Transverse colon (tissue), 4 donors: ENCODE measurements at regions not wholly inside any gene's neighbourhood (a gene's known extent, or its start where the extent isn't known, plus 50 kb on each side); places are given as distances from the start of the nearest gene placed in this dataset.

Source experiments
- DNase-seq: peaks from one replicate; pipeline ENCODE4 v3.0.0-alpha.2; 2019
- H3K27ac ChIP-seq, 4 donors: fragments of 200-600 bp; sonication (generic); 2 replicates each; pipeline ENCODE4 v1.5.1; 2016 to 2018; ENCODE audit warnings: inconsistent platforms in 4 of 4
- H3K27me3 ChIP-seq: fragments of 200-600 bp; sonication (generic); 2 replicates; pipeline ENCODE4 v1.5.1; 2017; ENCODE audit warnings: inconsistent platforms
- H3K36me3 ChIP-seq, 4 donors: fragments of 200-600 bp; sonication (generic); 2 replicates each; pipeline ENCODE4 v1.5.1; 2017 to 2019; ENCODE audit warnings: inconsistent platforms in 4 of 4
- H3K4me1 ChIP-seq, 4 donors: fragments of 200-600 bp; sonication (generic); 2 replicates each; pipeline ENCODE4 v1.5.1; 2017 to 2020; ENCODE audit warnings: inconsistent platforms in 4 of 4
- H3K4me3 ChIP-seq, 4 donors: fragments of 200-600 bp; sonication (generic); 1 replicate in 1 of 4; 2 replicates in 3 of 4; pipeline versions ENCODE4 v1.5.1 to v1.6.1; 2017 to 2019; ENCODE audit warnings: inconsistent platforms in 4 of 4
- H3K9me3 ChIP-seq, 2 donors: fragments of 200-600 bp; sonication (generic); 2 replicates each; pipeline ENCODE4 v1.5.1; 2017 to 2019; ENCODE audit warnings: inconsistent platforms in 2 of 2
- EP300 ChIP-seq: sonication (generic); formaldehyde crosslinking; IDR thresholded peaks from one replicate; pipeline ENCODE4 v1.6.1; 2017; ENCODE audit warnings: antibody characterized with exemption, low read depth
- POLR2A ChIP-seq: fragments of 450-650 bp; IDR thresholded peaks from one replicate; pipeline ENCODE4 v1.6.1; 2016; ENCODE audit warnings: antibody characterized with exemption, mild to moderate bottlenecking, moderate library complexity
- POLR2AphosphoS5 ChIP-seq, 3 donors: sonication (generic); formaldehyde crosslinking; IDR thresholded peaks; one replicate each; pipeline ENCODE4 v1.6.1; 2016; ENCODE audit warnings: antibody characterized with exemption in 3 of 3
- WGBS, 2 donors: methylation state at CpG; one replicate each; pipeline ENCODE4 v1.1.5; 2018; ENCODE audit warnings: low coverage in 1 of 2; 5-methylcytosine and 5-hydroxymethylcytosine counted together
- in situ Hi-C, 4 donors: fragments of 200-750 bp; cut with MboI; loops; one replicate each; pipeline versions ENCODE4 v1.15.0 to v1.15.1; 2017; ENCODE audit warnings: low sequenced_read_pairs in 3 of 4, low pct_ligation_motif_present in 1 of 4, low pct_unique_long_range_greater_than_20kb in 1 of 4
- intact Hi-C: fragments of 100-400 bp; cut with DNase I; formaldehyde crosslinking; loops from one replicate; pipeline ENCODE4 v1.15.1; 2023; ENCODE audit warnings: low total_unique reads
- TF ChIP-seq, protein P1 (sequence below), 5 experiments: fragments of 200-600 bp in 3 of 5; fragments of 450-650 bp in 2 of 5; sonication (generic) in 3 of 5; IDR thresholded peaks; 1 replicate in 2 of 5; 2 replicates in 3 of 5; pipeline ENCODE4 v1.5.1; 2016 to 2017; ENCODE audit warnings: antibody characterized with exemption in 5 of 5, inconsistent platforms in 3 of 5, mild to moderate bottlenecking in 2 of 5, moderate library complexity in 1 of 5

DNA sequence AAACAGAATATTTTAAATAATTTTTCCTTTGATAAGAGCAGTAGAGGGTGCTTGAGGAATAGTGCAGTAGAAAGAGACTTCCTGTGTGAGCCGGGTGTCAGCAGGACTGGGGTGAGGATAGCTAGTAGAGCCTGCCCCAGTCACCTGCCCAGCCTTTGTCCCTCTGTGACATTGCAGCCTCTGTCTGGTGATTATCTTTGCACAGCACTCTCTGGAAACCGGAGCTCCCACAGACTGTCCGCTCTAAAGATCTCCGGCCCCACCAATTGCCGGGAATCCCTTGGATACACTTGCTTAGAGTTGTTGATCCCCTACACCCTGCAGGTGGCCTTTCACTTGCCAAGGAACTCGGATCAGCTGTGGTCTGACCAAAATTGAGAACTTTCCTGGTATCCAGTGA is 1081.3 kb upstream of the TMEFF2 start:
- H3K36me3 ChIP-seq: no peaks in the 10 kb centered on the region
- H3K27ac ChIP-seq: no peak overlapping the region
- no peak for DNase-seq
- WGBS, 2 donors: 87 to 100% methylated on average over 1 to 6 of the region's 6 CpGs
- in situ Hi-C loops (no loop called here), intact Hi-C loops (no loop called here)
- peaks cover 0 to 7% (median 0%) of the 10 kb centered on the region in 4 donors for H3K4me1 ChIP-seq
- peaks cover 0 to 5% of the 10 kb centered on the region in 2 donors for H3K9me3 ChIP-seq
- H3K4me3 ChIP-seq: no peak overlapping the region
- TF ChIP-seq, protein P1, sequence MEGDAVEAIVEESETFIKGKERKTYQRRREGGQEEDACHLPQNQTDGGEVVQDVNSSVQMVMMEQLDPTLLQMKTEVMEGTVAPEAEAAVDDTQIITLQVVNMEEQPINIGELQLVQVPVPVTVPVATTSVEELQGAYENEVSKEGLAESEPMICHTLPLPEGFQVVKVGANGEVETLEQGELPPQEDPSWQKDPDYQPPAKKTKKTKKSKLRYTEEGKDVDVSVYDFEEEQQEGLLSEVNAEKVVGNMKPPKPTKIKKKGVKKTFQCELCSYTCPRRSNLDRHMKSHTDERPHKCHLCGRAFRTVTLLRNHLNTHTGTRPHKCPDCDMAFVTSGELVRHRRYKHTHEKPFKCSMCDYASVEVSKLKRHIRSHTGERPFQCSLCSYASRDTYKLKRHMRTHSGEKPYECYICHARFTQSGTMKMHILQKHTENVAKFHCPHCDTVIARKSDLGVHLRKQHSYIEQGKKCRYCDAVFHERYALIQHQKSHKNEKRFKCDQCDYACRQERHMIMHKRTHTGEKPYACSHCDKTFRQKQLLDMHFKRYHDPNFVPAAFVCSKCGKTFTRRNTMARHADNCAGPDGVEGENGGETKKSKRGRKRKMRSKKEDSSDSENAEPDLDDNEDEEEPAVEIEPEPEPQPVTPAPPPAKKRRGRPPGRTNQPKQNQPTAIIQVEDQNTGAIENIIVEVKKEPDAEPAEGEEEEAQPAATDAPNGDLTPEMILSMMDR (IDR thresholded peaks at IDR 0.05): no peak
- TF ChIP-seq POLR2AphosphoS5 (IDR thresholded peaks at IDR 0.05) (no peak), EP300 (no peak), POLR2A (no peak)
- H3K27me3 ChIP-seq: no peaks in the 10 kb centered on the region

DNA sequence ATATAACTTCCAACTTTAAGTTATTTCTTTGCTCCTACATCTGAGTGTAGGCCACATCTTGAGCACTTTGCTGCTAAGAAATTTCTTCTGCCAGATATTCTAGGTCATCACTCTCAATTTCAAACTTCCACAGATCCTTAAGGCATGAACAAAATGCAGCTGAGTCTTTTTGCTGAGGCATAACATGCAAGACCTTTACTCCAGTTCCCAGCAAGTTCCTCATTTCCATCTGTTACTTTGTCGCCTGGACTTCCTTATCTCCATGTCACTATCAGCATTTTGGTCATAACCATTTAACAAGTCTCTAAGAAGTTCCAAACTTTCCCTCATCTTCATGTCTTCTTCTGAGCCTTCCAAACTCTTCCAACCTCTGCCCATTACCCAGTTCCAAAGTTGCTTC is 1077.3 kb upstream of the TMEFF2 start:
- H3K27ac ChIP-seq: peak overlapping the region in 2 of 4 donors; percentile 61 to 78
- H3K4me1 ChIP-seq: peaks cover 0 to 18% (median 0%) of the 10 kb centered on the region in 4 donors
- H3K36me3 ChIP-seq: no peaks in the 10 kb centered on the region
- intact Hi-C loops (no loop called here), in situ Hi-C loops (no loop called here)
- peaks cover 0 to 5% of the 10 kb centered on the region in 2 donors for H3K9me3 ChIP-seq
- no peak overlapping the region for H3K4me3 ChIP-seq
- WGBS, 2 donors: 45 to 56% methylated on average over 1 of the region's 1 CpG
- no peak for DNase-seq
- H3K27me3 ChIP-seq: no peaks in the 10 kb centered on the region
- no peak for TF ChIP-seq POLR2AphosphoS5 (IDR thresholded peaks at IDR 0.05)
- TF ChIP-seq, protein P1 (IDR thresholded peaks at IDR 0.05): no peak
- TF ChIP-seq POLR2A: no peak
- no peak for TF ChIP-seq EP300

DNA sequence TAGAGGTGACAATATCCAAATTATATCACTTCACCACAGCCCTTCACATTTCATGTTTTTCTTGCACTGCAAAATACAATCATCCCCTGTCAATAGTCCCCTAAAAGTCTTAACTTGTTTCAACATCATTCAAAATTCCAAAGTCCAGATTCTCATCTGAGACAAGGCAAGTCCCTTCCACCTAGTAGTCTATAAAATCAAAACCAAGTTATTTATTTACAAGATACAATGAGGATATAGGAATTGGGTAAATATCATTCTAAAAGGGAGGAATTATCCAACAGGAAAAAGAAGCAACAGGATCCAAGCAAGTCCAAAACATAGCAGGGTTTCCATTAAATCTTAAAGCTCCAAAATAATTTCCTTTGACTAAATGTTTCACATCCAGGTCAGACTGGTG is 1076.1 kb upstream of the TMEFF2 start:
- H3K9me3 ChIP-seq: peaks cover 0 to 5% of the 10 kb centered on the region in 2 donors
- H3K27me3 ChIP-seq: no peaks in the 10 kb centered on the region
- in situ Hi-C loops (no loop called here), intact Hi-C loops (no loop called here)
- no peak overlapping the region for H3K4me3 ChIP-seq
- H3K4me1 ChIP-seq: peaks cover 0 to 18% (median 0%) of the 10 kb centered on the region in 4 donors
- H3K36me3 ChIP-seq: no peaks in the 10 kb centered on the region
- DNase-seq: no peak
- H3K27ac ChIP-seq: peak overlapping the region; percentile 28 to 78 (median 46)
- TF ChIP-seq POLR2A (no peak), POLR2AphosphoS5 (IDR thresholded peaks at IDR 0.05) (no peak), EP300 (no peak)
- TF ChIP-seq, protein P1 (IDR thresholded peaks at IDR 0.05): no peak

DNA sequence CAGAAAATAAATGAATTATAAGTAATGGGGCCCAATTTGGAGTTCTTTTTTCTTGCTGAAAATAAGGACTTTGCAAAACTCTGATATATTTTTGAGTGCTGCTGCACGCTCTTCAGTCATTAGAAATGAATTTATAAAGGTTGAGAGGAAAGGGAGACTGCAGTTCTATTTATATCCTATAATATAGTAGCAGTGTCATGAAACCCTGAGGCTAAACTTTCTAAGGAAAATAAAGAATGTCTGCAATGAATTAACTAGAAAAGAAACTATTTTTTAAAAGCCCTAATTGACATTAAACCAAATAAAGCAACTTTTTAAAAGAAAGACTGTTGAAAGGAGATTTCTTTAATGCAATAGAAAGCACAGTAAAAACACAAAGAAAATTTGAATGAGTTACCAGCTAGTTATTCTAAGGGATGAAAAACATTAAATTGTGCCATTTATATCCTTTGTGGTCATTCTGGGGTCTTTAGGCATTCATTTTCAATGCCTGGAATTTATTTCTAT is 1072.8 kb upstream of the TMEFF2 start:
- no peaks in the 10 kb centered on the region for H3K27me3 ChIP-seq
- DNase-seq: no peak
- WGBS, 2 donors: 50 to 62% methylated on average over 1 of the region's 1 CpG
- H3K27ac ChIP-seq: no peak overlapping the region
- peaks cover 0 to 5% of the 10 kb centered on the region in 2 donors for H3K9me3 ChIP-seq
- intact Hi-C loops: no loop called here
- TF ChIP-seq, protein P1 (IDR thresholded peaks at IDR 0.05): no peak
- TF ChIP-seq EP300 (no peak), POLR2A (no peak), POLR2AphosphoS5 (IDR thresholded peaks at IDR 0.05) (no peak)
- H3K4me1 ChIP-seq: peaks cover 0 to 18% (median 0%) of the 10 kb centered on the region in 4 donors
- no peak overlapping the region for H3K4me3 ChIP-seq
- no peaks in the 10 kb centered on the region for H3K36me3 ChIP-seq
- in situ Hi-C loops: no loop called here
